GM21825 (cell line): ENCODE measurements at regions not wholly inside any gene's neighbourhood (a gene's known extent, or its start where the extent isn't known, plus 50 kb on each side); places are given as distances from the start of the nearest gene placed in this dataset.

Source experiments
- ATAC-seq: cut with Tn5 transposase; IDR thresholded peaks from one replicate; pipeline ENCODE4 v1.9.1; 2021; ENCODE audit warnings: mild to moderate bottlenecking, moderate library complexity; ENCODE audit not compliant: unreplicated experiment

- ATAC-seq: no peak
These were observed 370.3 kb upstream of the RGMB start for GRCh38 chr5:98403131-98403530.

GRCh38 chr5:98414938-98415337, 358.5 kb upstream of the RGMB start:
- no peak for ATAC-seq

- no peak for ATAC-seq
These were observed 357.8 kb upstream of the RGMB start for GRCh38 chr5:98415663-98416062.

- no peak for ATAC-seq
These were observed 356.9 kb upstream of the RGMB start for GRCh38 chr5:98416541-98416940.

GRCh38 chr5:98419825-98420224, 353.6 kb upstream of the RGMB start:
- no peak for ATAC-seq

- ATAC-seq: no peak
These were observed 348.6 kb upstream of the RGMB start for GRCh38 chr5:98424681-98425450.

- no peak for ATAC-seq
These were observed 347.8 kb upstream of the RGMB start for GRCh38 chr5:98425640-98426039.

- no peak for ATAC-seq
These were observed 344.7 kb upstream of the RGMB start for GRCh38 chr5:98428806-98429205.

GRCh38 chr5:98432378-98432777, 341.1 kb upstream of the RGMB start:
- no peak for ATAC-seq

GRCh38 chr5:98433022-98433421, 340.4 kb upstream of the RGMB start:
- ATAC-seq: no peak

GRCh38 chr5:98433673-98434072, 339.8 kb upstream of the RGMB start:
- no peak for ATAC-seq

- ATAC-seq: no peak
These were observed 336.8 kb upstream of the RGMB start for GRCh38 chr5:98436667-98437066.

- ATAC-seq: no peak
These were observed 331.0 kb upstream of the RGMB start for GRCh38 chr5:98442448-98442847.

GRCh38 chr5:98443881-98444280, 329.6 kb upstream of the RGMB start:
- ATAC-seq: no peak

GRCh38 chr5:98453296-98453695, 320.2 kb upstream of the RGMB start:
- no peak for ATAC-seq

GRCh38 chr5:98454407-98454806, 319.1 kb upstream of the RGMB start:
- no peak for ATAC-seq

- no peak for ATAC-seq
These were observed 318.6 kb upstream of the RGMB start for GRCh38 chr5:98454904-98455303.

- ATAC-seq: no peak
These were observed 317.8 kb upstream of the RGMB start for GRCh38 chr5:98455665-98456064.

- no peak for ATAC-seq
These were observed 315.5 kb upstream of the RGMB start for GRCh38 chr5:98458004-98458403.

- ATAC-seq: no peak
These were observed 314.7 kb upstream of the RGMB start for GRCh38 chr5:98458726-98459125.

GRCh38 chr5:98460536-98460935, 312.9 kb upstream of the RGMB start:
- no peak for ATAC-seq

- no peak for ATAC-seq
These were observed 312.0 kb upstream of the RGMB start for GRCh38 chr5:98461485-98461884.

- ATAC-seq: no peak
These were observed 310.2 kb upstream of the RGMB start for GRCh38 chr5:98463222-98463621.
